ENCODE measurements at regions not wholly inside any gene's neighbourhood (a gene's known extent, or its start where the extent isn't known, plus 50 kb on each side); places are given as distances from the start of the nearest gene placed in this dataset.

DNA sequence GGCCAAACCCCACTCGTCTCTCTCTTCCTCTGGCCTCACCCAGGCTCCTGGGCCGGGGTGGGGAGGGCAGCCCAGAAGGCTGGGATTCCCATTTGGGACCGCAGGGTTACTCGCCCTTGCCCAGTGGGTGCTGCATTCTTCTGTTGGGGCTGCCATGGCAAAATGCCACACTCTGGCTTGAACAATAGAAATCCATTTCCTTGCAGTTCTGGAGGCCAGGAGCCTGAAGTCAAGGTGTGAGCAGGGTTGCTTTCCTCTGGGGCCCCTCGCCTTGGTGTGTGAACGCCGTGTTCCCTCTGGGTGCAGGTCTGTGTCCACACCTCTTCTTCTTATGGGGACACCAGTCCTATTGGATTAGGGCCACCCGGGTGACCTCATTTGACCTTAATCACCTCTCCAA is 105.8 kb upstream of the GSE1 start:
- TF ChIP-seq, protein P1, sequence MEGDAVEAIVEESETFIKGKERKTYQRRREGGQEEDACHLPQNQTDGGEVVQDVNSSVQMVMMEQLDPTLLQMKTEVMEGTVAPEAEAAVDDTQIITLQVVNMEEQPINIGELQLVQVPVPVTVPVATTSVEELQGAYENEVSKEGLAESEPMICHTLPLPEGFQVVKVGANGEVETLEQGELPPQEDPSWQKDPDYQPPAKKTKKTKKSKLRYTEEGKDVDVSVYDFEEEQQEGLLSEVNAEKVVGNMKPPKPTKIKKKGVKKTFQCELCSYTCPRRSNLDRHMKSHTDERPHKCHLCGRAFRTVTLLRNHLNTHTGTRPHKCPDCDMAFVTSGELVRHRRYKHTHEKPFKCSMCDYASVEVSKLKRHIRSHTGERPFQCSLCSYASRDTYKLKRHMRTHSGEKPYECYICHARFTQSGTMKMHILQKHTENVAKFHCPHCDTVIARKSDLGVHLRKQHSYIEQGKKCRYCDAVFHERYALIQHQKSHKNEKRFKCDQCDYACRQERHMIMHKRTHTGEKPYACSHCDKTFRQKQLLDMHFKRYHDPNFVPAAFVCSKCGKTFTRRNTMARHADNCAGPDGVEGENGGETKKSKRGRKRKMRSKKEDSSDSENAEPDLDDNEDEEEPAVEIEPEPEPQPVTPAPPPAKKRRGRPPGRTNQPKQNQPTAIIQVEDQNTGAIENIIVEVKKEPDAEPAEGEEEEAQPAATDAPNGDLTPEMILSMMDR (IDR thresholded peaks at IDR 0.05): no peak
- no peak for TF ChIP-seq POLR2A (IDR thresholded peaks at IDR 0.05)

Measured in lower leg skin (tissue), 3 donors.